ENCODE measurements at regions not wholly inside any gene's neighbourhood (a gene's known extent, or its start where the extent isn't known, plus 50 kb on each side); places are given as distances from the start of the nearest gene placed in this dataset.

DNA sequence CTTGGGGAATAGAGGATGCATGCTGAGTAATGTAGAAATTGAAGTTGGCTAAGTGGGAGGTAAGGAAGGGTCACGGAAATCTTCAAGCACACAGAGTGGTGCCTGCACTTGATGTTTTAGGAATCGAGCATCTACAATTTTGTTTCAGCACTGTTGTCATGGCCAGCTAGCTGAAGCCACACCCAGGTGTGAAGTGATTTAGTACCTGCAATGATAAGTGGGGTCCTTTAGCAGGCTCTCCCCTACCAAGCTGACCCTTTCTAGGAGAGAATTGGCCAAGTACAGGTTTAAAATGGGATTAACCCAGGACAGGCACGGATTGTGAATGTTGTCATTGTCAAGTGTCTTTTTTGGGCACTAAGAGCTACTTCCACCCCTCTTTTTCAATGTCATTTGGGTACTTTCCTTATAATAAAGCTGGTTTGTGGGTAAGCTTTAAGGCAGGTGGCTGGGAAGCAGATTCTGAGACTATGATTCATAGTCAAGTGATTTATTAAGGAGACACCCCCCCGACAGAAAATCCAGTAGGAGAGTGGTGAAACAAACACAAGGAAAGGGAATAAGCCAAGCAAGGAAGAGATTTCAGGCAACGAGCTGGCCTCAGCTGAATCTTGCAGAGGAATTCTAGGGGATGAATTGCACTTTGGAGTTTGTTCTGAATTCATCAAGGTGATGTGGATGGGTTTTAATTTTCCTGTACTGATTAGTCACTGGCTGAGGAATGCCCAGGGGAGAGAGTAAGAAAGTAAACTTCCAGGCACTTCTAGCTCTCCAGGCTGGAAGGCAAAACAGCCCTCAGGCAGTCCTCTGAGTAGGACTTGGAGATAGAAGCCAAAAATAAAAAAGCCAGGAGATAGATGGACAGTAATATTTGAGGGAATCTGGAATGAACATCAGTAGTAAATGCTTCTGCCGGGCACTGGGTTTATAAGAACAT is 1128.4 kb downstream of the SORCS3 start (continued):
- TF ChIP-seq, protein P1, sequence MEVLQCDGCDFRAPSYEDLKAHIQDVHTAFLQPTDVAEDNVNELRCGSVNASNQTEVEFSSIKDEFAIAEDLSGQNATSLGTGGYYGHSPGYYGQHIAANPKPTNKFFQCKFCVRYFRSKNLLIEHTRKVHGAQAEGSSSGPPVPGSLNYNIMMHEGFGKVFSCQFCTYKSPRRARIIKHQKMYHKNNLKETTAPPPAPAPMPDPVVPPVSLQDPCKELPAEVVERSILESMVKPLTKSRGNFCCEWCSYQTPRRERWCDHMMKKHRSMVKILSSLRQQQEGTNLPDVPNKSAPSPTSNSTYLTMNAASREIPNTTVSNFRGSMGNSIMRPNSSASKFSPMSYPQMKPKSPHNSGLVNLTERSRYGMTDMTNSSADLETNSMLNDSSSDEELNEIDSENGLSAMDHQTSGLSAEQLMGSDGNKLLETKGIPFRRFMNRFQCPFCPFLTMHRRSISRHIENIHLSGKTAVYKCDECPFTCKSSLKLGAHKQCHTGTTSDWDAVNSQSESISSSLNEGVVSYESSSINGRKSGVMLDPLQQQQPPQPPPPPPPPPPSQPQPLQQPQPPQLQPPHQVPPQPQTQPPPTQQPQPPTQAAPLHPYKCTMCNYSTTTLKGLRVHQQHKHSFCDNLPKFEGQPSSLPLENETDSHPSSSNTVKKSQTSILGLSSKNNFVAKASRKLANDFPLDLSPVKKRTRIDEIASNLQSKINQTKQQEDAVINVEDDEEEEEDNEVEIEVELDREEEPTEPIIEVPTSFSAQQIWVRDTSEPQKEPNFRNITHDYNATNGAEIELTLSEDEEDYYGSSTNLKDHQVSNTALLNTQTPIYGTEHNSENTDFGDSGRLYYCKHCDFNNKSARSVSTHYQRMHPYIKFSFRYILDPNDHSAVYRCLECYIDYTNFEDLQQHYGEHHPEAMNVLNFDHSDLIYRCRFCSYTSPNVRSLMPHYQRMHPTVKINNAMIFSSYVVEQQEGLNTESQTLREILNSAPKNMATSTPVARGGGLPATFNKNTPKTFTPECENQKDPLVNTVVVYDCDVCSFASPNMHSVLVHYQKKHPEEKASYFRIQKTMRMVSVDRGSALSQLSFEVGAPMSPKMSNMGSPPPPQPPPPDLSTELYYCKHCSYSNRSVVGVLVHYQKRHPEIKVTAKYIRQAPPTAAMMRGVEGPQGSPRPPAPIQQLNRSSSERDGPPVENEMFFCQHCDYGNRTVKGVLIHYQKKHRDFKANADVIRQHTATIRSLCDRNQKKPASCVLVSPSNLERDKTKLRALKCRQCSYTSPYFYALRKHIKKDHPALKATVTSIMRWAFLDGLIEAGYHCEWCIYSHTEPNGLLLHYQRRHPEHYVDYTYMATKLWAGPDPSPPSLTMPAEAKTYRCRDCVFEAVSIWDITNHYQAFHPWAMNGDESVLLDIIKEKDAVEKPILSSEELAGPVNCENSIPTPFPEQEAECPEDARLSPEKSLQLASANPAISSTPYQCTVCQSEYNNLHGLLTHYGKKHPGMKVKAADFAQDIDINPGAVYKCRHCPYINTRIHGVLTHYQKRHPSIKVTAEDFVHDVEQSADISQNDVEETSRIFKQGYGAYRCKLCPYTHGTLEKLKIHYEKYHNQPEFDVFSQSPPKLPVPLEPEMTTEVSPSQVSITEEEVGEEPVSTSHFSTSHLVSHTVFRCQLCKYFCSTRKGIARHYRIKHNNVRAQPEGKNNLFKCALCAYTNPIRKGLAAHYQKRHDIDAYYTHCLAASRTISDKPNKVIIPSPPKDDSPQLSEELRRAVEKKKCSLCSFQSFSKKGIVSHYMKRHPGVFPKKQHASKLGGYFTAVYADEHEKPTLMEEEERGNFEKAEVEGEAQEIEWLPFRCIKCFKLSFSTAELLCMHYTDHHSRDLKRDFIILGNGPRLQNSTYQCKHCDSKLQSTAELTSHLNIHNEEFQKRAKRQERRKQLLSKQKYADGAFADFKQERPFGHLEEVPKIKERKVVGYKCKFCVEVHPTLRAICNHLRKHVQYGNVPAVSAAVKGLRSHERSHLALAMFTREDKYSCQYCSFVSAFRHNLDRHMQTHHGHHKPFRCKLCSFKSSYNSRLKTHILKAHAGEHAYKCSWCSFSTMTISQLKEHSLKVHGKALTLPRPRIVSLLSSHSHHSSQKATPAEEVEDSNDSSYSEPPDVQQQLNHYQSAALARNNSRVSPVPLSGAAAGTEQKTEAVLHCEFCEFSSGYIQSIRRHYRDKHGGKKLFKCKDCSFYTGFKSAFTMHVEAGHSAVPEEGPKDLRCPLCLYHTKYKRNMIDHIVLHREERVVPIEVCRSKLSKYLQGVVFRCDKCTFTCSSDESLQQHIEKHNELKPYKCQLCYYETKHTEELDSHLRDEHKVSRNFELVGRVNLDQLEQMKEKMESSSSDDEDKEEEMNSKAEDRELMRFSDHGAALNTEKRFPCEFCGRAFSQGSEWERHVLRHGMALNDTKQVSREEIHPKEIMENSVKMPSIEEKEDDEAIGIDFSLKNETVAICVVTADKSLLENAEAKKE (CRISPR knock-in tag; IDR thresholded peaks at IDR 0.05), result no peak
- TF ChIP-seq CREB1 (CRISPR knock-in tag; IDR thresholded peaks at IDR 0.05; ENCODE audit: low read depth) (no peak), CTCF (conservative IDR thresholded peaks at IDR 0.05; ENCODE audit: low read depth in 2 of 2) (no peak), EZH2phosphoT487 (IDR thresholded peaks at IDR 0.05; ENCODE audit: unreplicated experiment) (no peak)

DNA sequence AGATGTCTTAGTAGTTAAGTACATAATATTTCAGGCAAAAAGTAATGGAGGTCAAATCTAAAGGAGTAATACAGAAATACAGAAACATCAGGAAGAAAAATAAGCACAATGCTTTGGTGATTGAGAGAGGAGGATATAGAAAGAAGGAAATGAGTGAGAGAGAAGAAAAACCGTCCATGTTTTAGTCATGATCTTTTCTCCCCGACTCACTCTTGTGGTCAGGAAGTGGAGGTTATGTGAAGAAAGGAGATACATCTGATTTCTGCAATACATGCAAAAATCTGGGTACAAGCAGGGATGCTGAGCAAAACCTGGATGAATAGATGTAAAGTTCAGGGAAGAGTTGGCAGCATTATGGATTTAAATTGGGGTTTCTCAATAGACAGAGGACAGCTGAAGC is 1122.5 kb downstream of the SORCS3 start:
- H3K27me3 Mint-ChIP-seq (ENCODE audit: insufficient read depth, low read depth, poor library complexity), result no peaks in the 10 kb centered on the region
- Histone ChIP-seq H2AFZ (no peak overlapping the region), H3K27me3 (ENCODE audit: insufficient read depth) (no peaks in the 10 kb centered on the region), H3K4me3 (no peak overlapping the region), H3K4me1 (ENCODE audit: insufficient read depth) (no peaks in the 10 kb centered on the region), H3K9me2 (ENCODE audit: insufficient read depth) (no peaks in the 10 kb centered on the region), H3F3A (replicated peaks; ENCODE audit: low read depth) (no peaks in the 10 kb centered on the region), H3K79me2 (replicated peaks; ENCODE audit: insufficient read depth) (no peaks in the 10 kb centered on the region), H3K36me3 (ENCODE audit: insufficient read depth) (no peaks in the 10 kb centered on the region), H4K20me1 (replicated peaks; ENCODE audit: insufficient read depth) (no peaks in the 10 kb centered on the region), H3K27ac (ENCODE audit: low read depth) (no peak overlapping the region), H3K4me2 (no peak overlapping the region)
- H3K36me3 Mint-ChIP-seq (ENCODE audit: low read depth), result no peaks in the 10 kb centered on the region
- H3K4me3 Mint-ChIP-seq, result no peak overlapping the region
- no peaks in the 10 kb centered on the region for H3K9me3 Mint-ChIP-seq
- DNase-seq (ENCODE audit: low spot score) (no peak), ATAC-seq (no peak)
- H3K4me1 Mint-ChIP-seq, result peaks cover 9% of the 10 kb centered on the region; the same call in 2 of the 3 replicates
- H3K27ac Mint-ChIP-seq, result no peak overlapping the region
- TF ChIP-seq, protein P2, sequence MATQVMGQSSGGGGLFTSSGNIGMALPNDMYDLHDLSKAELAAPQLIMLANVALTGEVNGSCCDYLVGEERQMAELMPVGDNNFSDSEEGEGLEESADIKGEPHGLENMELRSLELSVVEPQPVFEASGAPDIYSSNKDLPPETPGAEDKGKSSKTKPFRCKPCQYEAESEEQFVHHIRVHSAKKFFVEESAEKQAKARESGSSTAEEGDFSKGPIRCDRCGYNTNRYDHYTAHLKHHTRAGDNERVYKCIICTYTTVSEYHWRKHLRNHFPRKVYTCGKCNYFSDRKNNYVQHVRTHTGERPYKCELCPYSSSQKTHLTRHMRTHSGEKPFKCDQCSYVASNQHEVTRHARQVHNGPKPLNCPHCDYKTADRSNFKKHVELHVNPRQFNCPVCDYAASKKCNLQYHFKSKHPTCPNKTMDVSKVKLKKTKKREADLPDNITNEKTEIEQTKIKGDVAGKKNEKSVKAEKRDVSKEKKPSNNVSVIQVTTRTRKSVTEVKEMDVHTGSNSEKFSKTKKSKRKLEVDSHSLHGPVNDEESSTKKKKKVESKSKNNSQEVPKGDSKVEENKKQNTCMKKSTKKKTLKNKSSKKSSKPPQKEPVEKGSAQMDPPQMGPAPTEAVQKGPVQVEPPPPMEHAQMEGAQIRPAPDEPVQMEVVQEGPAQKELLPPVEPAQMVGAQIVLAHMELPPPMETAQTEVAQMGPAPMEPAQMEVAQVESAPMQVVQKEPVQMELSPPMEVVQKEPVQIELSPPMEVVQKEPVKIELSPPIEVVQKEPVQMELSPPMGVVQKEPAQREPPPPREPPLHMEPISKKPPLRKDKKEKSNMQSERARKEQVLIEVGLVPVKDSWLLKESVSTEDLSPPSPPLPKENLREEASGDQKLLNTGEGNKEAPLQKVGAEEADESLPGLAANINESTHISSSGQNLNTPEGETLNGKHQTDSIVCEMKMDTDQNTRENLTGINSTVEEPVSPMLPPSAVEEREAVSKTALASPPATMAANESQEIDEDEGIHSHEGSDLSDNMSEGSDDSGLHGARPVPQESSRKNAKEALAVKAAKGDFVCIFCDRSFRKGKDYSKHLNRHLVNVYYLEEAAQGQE (IDR thresholded peaks at IDR 0.05; ENCODE audit: unreplicated experiment), result no peak
- no peak for TF ChIP-seq ZNF331 (CRISPR knock-in tag; IDR thresholded peaks at IDR 0.05; ENCODE audit: low read depth)
- no peak for TF ChIP-seq NANOG (IDR thresholded peaks at IDR 0.05; ENCODE audit: borderline replicate concordance)
- TF ChIP-seq ZNF114 (CRISPR knock-in tag; IDR thresholded peaks at IDR 0.05), result no peak
- TF ChIP-seq STAT1 (IDR thresholded peaks at IDR 0.05; ENCODE audit: unreplicated experiment), result no peak
- TF ChIP-seq ETS1 (IDR thresholded peaks at IDR 0.05), result no peak
- no peak for TF ChIP-seq JUNB (IDR thresholded peaks at IDR 0.05; ENCODE audit: unreplicated experiment)
- no peak for TF ChIP-seq EZH2phosphoT487 (IDR thresholded peaks at IDR 0.05; ENCODE audit: unreplicated experiment)

Data from GM23338 (cell line).